Spleen (tissue), 11 donors: ENCODE measurements at regions not wholly inside any gene's neighbourhood (a gene's known extent, or its start where the extent isn't known, plus 50 kb on each side); places are given as distances from the start of the nearest gene placed in this dataset.

Source experiments
- DNase-seq: peaks from one replicate; pipeline ENCODE4 v3.0.0-alpha.2; 2020
- H3K27ac ChIP-seq, 8 donors: fragments of 200-600 bp; sonication (generic) in 7 of 8; 1 replicate in 4 of 8; 2 replicates in 4 of 8; pipeline versions ENCODE4 v1.5.0 to v1.8.0; 2016 to 2021; ENCODE audit warnings: inconsistent platforms in 4 of 8, mild to moderate bottlenecking in 4 of 8, moderate library complexity in 1 of 8
- H3K27me3 ChIP-seq, 7 donors: fragments of 200-600 bp; sonication (generic) in 6 of 7; replicated peaks in 1 of 7; 1 replicate in 4 of 7; 2 replicates in 3 of 7; pipeline versions ENCODE4 v1.5.0 to v1.8.0; 2016 to 2021; ENCODE audit warnings: inconsistent platforms in 3 of 7, mild to moderate bottlenecking in 1 of 7
- H3K36me3 ChIP-seq, 6 donors: fragments of 200-600 bp; sonication (generic) in 5 of 6; 1 replicate in 4 of 6; 2 replicates in 2 of 6; pipeline versions ENCODE4 v1.5.0 to v1.8.0; 2016 to 2021; ENCODE audit warnings: inconsistent platforms in 2 of 6
- H3K4me1 ChIP-seq, 6 donors: fragments of 200-600 bp; sonication (generic) in 5 of 6; 1 replicate in 3 of 6; 2 replicates in 3 of 6; pipeline versions ENCODE4 v1.5.0 to v1.8.0; 2016 to 2021; ENCODE audit warnings: inconsistent platforms in 3 of 6
- H3K4me3 ChIP-seq, 8 donors: fragments of 200-600 bp; sonication (generic) in 7 of 8; 1 replicate in 4 of 8; 2 replicates in 4 of 8; pipeline versions ENCODE4 v1.5.0 to v1.8.0; 2016 to 2021; ENCODE audit warnings: inconsistent platforms in 4 of 8, mild to moderate bottlenecking in 4 of 8, moderate library complexity in 2 of 8
- H3K9me3 ChIP-seq, 8 donors: fragments of 200-600 bp; sonication (generic) in 7 of 8; 1 replicate in 4 of 8; 2 replicates in 4 of 8; pipeline versions ENCODE4 v1.5.0 to v1.8.0; 2016 to 2021; ENCODE audit warnings: inconsistent platforms in 4 of 8
- POLR2A ChIP-seq, 3 donors: fragments of 450-650 bp; IDR thresholded peaks; one replicate each; pipeline ENCODE4 v1.5.1; 2017; ENCODE audit warnings: antibody characterized with exemption in 3 of 3, mild to moderate bottlenecking in 1 of 3
- POLR2AphosphoS5 ChIP-seq, 3 donors: sonication (generic); formaldehyde crosslinking; IDR thresholded peaks; one replicate each; pipeline ENCODE4 v1.5.1; 2017; ENCODE audit warnings: antibody characterized with exemption in 3 of 3
- WGBS, 5 donors: extraction: QIAGEN DNeasy Blood & Tissue Kit in 3 of 5; methylation state at CpG; one replicate each; pipeline versions ENCODE4 v1.1.5 to v1.1.7; 2013 to 2018; 5-methylcytosine and 5-hydroxymethylcytosine counted together
- intact Hi-C: fragments of 100-400 bp; cut with DNase I; formaldehyde crosslinking; loops from one replicate; pipeline ENCODE4 v1.15.0; 2023; ENCODE audit warnings: low total_unique reads
- TF ChIP-seq, protein P1 (sequence below), 11 experiments: fragments of 200-600 bp in 7 of 11; fragments of 450-650 bp in 4 of 11; sonication (generic) in 4 of 11; IDR thresholded peaks in 8 of 11; conservative IDR thresholded peaks in 3 of 11; 1 replicate in 7 of 11; 2 replicates in 4 of 11; pipeline versions ENCODE4 v1.4.0 to v1.8.0; 2016 to 2021; ENCODE audit warnings: antibody characterized with exemption in 11 of 11, inconsistent platforms in 4 of 11, mild to moderate bottlenecking in 1 of 11
- donor health status: healthy with polysubstance abuse.
- donor health status: DM: no; HTN: no; CAD: no; lungs with moderate emphysema.
- donor health status: DM: no; HTN: no; CAD: no.
- donor health status: Bipolar disorder and iron deficiency.
- donor health status: healthy.
- donor health status: DM: no; HTN: no; CAD: no.
- donor health status: DM: yes; HTN: yes; CAD: no.

DNA sequence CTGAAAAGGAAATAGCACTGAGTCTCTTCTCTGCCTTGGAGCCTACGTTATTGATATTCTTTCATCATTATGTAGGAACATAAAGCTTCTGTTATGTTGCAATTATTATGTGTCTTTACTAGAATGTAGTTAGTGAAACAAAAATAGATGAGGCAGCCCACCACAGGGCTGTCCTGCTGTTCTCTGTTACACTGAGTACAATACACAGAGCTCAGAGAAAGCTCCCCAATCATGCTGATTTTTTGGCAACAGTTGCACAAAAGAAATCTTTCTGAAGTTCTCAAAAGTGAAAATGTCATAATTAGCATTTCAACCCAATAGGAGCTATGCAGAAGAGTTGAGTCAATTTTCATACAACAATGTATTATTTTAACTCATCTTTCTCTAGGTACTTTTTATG, 119.5 kb downstream of the EFNB2 start:
- no peak overlapping the region for H3K4me3 ChIP-seq
- TF ChIP-seq, protein P1, sequence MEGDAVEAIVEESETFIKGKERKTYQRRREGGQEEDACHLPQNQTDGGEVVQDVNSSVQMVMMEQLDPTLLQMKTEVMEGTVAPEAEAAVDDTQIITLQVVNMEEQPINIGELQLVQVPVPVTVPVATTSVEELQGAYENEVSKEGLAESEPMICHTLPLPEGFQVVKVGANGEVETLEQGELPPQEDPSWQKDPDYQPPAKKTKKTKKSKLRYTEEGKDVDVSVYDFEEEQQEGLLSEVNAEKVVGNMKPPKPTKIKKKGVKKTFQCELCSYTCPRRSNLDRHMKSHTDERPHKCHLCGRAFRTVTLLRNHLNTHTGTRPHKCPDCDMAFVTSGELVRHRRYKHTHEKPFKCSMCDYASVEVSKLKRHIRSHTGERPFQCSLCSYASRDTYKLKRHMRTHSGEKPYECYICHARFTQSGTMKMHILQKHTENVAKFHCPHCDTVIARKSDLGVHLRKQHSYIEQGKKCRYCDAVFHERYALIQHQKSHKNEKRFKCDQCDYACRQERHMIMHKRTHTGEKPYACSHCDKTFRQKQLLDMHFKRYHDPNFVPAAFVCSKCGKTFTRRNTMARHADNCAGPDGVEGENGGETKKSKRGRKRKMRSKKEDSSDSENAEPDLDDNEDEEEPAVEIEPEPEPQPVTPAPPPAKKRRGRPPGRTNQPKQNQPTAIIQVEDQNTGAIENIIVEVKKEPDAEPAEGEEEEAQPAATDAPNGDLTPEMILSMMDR (IDR thresholded peaks at IDR 0.05 in 8 of 11, conservative IDR thresholded peaks at IDR 0.05 in 3 of 11), result no peak
- no peak for TF ChIP-seq POLR2A (IDR thresholded peaks at IDR 0.05)
- TF ChIP-seq POLR2AphosphoS5 (IDR thresholded peaks at IDR 0.05), result no peak
- H3K9me3 ChIP-seq, result no peaks in the 10 kb centered on the region
- DNase-seq, result no peak
- H3K27ac ChIP-seq, result no peak overlapping the region
- 28 to 78% (median 66%) methylated on average over 1 of the region's 1 CpG for WGBS, 5 donors
- H3K4me1 ChIP-seq, result no peaks in the 10 kb centered on the region
- H3K36me3 ChIP-seq, result no peaks in the 10 kb centered on the region
- intact Hi-C loops, result no loop called here
- H3K27me3 ChIP-seq, result no peaks in the 10 kb centered on the region

- no peak for TF ChIP-seq POLR2A (IDR thresholded peaks at IDR 0.05)
- TF ChIP-seq, protein P1 (IDR thresholded peaks at IDR 0.05 in 8 of 11, conservative IDR thresholded peaks at IDR 0.05 in 3 of 11), result no peak
- no peak for TF ChIP-seq POLR2AphosphoS5 (IDR thresholded peaks at IDR 0.05)
- WGBS, 5 donors, result 71 to 89% (median 81%) methylated on average over 4 of the region's 4 CpGs
Observed at GRCh38 chr13:106415442-106415841, 120.0 kb downstream of the EFNB2 start.

DNA sequence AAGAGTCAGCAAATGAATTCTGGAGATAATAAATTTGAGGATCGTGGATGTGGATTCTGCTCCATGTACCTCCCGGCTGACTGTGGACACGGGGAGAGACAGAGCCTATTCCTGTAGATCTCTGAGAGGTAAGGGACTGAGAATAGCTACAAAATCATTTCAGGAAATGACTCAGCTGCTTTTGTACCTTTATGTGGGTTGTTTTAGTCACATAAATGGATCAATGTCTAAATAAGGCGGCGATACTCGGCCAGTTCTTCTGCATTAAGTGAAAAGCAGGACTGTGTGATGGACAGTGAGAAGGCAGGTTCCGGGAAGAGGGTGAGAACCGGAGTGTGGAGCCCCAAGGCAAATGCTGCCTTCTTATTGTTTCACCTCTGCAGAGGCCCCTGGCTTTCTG, 128.1 kb downstream of the EFNB2 start:
- H3K27me3 ChIP-seq, result no peaks in the 10 kb centered on the region
- H3K36me3 ChIP-seq, result no peaks in the 10 kb centered on the region
- no peaks in the 10 kb centered on the region for H3K9me3 ChIP-seq
- intact Hi-C loops, result no loop called here
- TF ChIP-seq POLR2AphosphoS5 (IDR thresholded peaks at IDR 0.05), result no peak
- TF ChIP-seq, protein P1 (IDR thresholded peaks at IDR 0.05 in 8 of 11, conservative IDR thresholded peaks at IDR 0.05 in 3 of 11), result no peak
- TF ChIP-seq POLR2A (IDR thresholded peaks at IDR 0.05), result no peak
- WGBS, 5 donors, result 43 to 56% (median 46%) methylated on average over 7 to 8 of the region's 8 CpGs
- no peak overlapping the region for H3K4me3 ChIP-seq
- no peak overlapping the region for H3K27ac ChIP-seq
- DNase-seq, result no peak
- H3K4me1 ChIP-seq, result no peaks in the 10 kb centered on the region

More at GRCh38 chr13:106415442-106415841, 120.0 kb downstream of the EFNB2 start:
- H3K27ac ChIP-seq, result no peak overlapping the region
- no peak for DNase-seq
- H3K9me3 ChIP-seq, result no peaks in the 10 kb centered on the region
- H3K4me3 ChIP-seq, result no peak overlapping the region
- intact Hi-C loops, result no loop called here
- H3K27me3 ChIP-seq, result no peaks in the 10 kb centered on the region
- H3K4me1 ChIP-seq, result no peaks in the 10 kb centered on the region
- no peaks in the 10 kb centered on the region for H3K36me3 ChIP-seq

- TF ChIP-seq POLR2A (IDR thresholded peaks at IDR 0.05) (no peak), POLR2AphosphoS5 (IDR thresholded peaks at IDR 0.05) (no peak)
- TF ChIP-seq, protein P1 (IDR thresholded peaks at IDR 0.05 in 8 of 11, conservative IDR thresholded peaks at IDR 0.05 in 3 of 11), result no peak
- no peak overlapping the region for H3K4me3 ChIP-seq
- no peaks in the 10 kb centered on the region for H3K4me1 ChIP-seq
- intact Hi-C loops, result no loop called here
- H3K36me3 ChIP-seq, result no peaks in the 10 kb centered on the region
- no peak overlapping the region for H3K27ac ChIP-seq
- DNase-seq, result no peak
- WGBS, 5 donors, result 73 to 85% (median 83%) methylated on average over 6 of the region's 6 CpGs
- no peaks in the 10 kb centered on the region for H3K9me3 ChIP-seq
- no peaks in the 10 kb centered on the region for H3K27me3 ChIP-seq
Observed at GRCh38 chr13:106405731-106406130, 129.7 kb downstream of the EFNB2 start.
